GM21447 (cell line): ENCODE measurements at regions not wholly inside any gene's neighbourhood (a gene's known extent, or its start where the extent isn't known, plus 50 kb on each side); places are given as distances from the start of the nearest gene placed in this dataset.

Experiments
- ATAC-seq: cut with Tn5 transposase; IDR thresholded peaks from one replicate; pipeline ENCODE4 v1.9.1; 2021; ENCODE audit not compliant: unreplicated experiment

GRCh38 chr13:58869566-58869965, 1238.0 kb downstream of the PCDH17 start:
- no peak for ATAC-seq

- no peak for ATAC-seq
These were observed 1244.9 kb downstream of the PCDH17 start for GRCh38 chr13:58876473-58876872.

- ATAC-seq: no peak
These were observed 1247.6 kb downstream of the PCDH17 start for GRCh38 chr13:58879114-58879513.

GRCh38 chr13:58882516-58882915, 1251.0 kb downstream of the PCDH17 start:
- ATAC-seq: no peak

GRCh38 chr13:58883405-58883804, 1251.9 kb downstream of the PCDH17 start:
- no peak for ATAC-seq

- no peak for ATAC-seq
These were observed 1253.0 kb downstream of the PCDH17 start for GRCh38 chr13:58884353-58885209.

- ATAC-seq: no peak
These were observed 1257.9 kb downstream of the PCDH17 start for GRCh38 chr13:58889474-58889873.

GRCh38 chr13:58893396-58893795, 1261.9 kb downstream of the PCDH17 start:
- ATAC-seq: no peak

- no peak for ATAC-seq
These were observed 1257.3 kb downstream of the DIAPH3 start for GRCh38 chr13:58906329-58907007.

- no peak for ATAC-seq
These were observed 1256.4 kb downstream of the DIAPH3 start for GRCh38 chr13:58907347-58907746.

- no peak for ATAC-seq
These were observed 1255.6 kb downstream of the DIAPH3 start for GRCh38 chr13:58908019-58908679.

GRCh38 chr13:58919551-58919950, 1244.2 kb downstream of the DIAPH3 start:
- no peak for ATAC-seq

GRCh38 chr13:58921129-58921528, 1242.6 kb downstream of the DIAPH3 start:
- no peak for ATAC-seq

- no peak for ATAC-seq
These were observed 1236.9 kb downstream of the DIAPH3 start for GRCh38 chr13:58926858-58927257.

GRCh38 chr13:58933475-58933874, 1230.3 kb downstream of the DIAPH3 start:
- ATAC-seq: no peak

GRCh38 chr13:58935689-58936088, 1228.0 kb downstream of the DIAPH3 start:
- ATAC-seq: no peak

GRCh38 chr13:58946274-58946673, 1217.5 kb downstream of the DIAPH3 start:
- no peak for ATAC-seq

- no peak for ATAC-seq
These were observed 1214.1 kb downstream of the DIAPH3 start for GRCh38 chr13:58949646-58950045.

GRCh38 chr13:58950911-58951310, 1212.8 kb downstream of the DIAPH3 start:
- no peak for ATAC-seq

- peak; percentile 82 for ATAC-seq
These were observed 1210.1 kb downstream of the DIAPH3 start for GRCh38 chr13:58953638-58954037.

- ATAC-seq: no peak
These were observed 1208.0 kb downstream of the DIAPH3 start for GRCh38 chr13:58955546-58956385.
